KMS-11 (cell line): ENCODE measurements at regions not wholly inside any gene's neighbourhood (a gene's known extent, or its start where the extent isn't known, plus 50 kb on each side); places are given as distances from the start of the nearest gene placed in this dataset.

Experiments
- H2AFZ ChIP-seq: fragments of 200-600 bp; sonication (generic); 2 replicates; pipeline ENCODE4 v1.6.1; 2016; ENCODE audit warnings: antibody characterized with exemption, mixed run types, low read depth
- H3K27ac ChIP-seq: fragments of 200-600 bp; sonication (generic); 2 replicates; pipeline ENCODE4 v1.6.1; 2016; ENCODE audit warnings: mild to moderate bottlenecking, mixed run types
- H3K27me3 ChIP-seq: fragments of 200-600 bp; sonication (generic); 2 replicates; pipeline ENCODE4 v1.6.1; 2017; ENCODE audit warnings: mild to moderate bottlenecking, low read depth, mixed run types, moderate library complexity; ENCODE audit not compliant: insufficient read depth
- H3K36me3 ChIP-seq: fragments of 200-600 bp; sonication (generic); 2 replicates; pipeline ENCODE4 v1.6.1; 2017; ENCODE audit warnings: mild to moderate bottlenecking, mixed run types; ENCODE audit not compliant: insufficient read depth
- H3K4me1 ChIP-seq: fragments of 200-600 bp; sonication (generic); 2 replicates; pipeline ENCODE4 v1.6.1; 2016; ENCODE audit warnings: mild to moderate bottlenecking, low read depth, mixed run types; ENCODE audit not compliant: poor library complexity, severe bottlenecking
- H3K4me2 ChIP-seq: fragments of 200-600 bp; sonication (generic); 2 replicates; pipeline ENCODE4 v1.7.0; 2016; ENCODE audit warnings: mild to moderate bottlenecking, mixed run types
- H3K4me3 ChIP-seq: fragments of 200-600 bp; sonication (generic); IDR thresholded peaks from 2 replicates; pipeline ENCODE4 v1.6.1; 2017; ENCODE audit warnings: low read depth, low read length, mixed read lengths; ENCODE audit not compliant: insufficient read depth
- H3K79me2 ChIP-seq: fragments of 200-600 bp; sonication (generic); 2 replicates; pipeline ENCODE4 v1.6.1; 2016; ENCODE audit warnings: low read depth, mixed run types; ENCODE audit not compliant: insufficient read depth
- H3K9ac ChIP-seq: fragments of 200-600 bp; sonication (generic); 2 replicates; pipeline ENCODE4 v1.6.1; 2016; ENCODE audit warnings: mild to moderate bottlenecking, mixed run types
- H4K20me1 ChIP-seq: fragments of 200-600 bp; sonication (generic); 2 replicates; pipeline ENCODE4 v1.6.1; 2016; ENCODE audit warnings: mild to moderate bottlenecking, mixed run types; ENCODE audit not compliant: insufficient read depth
- CTCF ChIP-seq: fragments of 200-600 bp; sonication (generic); conservative IDR thresholded peaks from 2 replicates; pipeline ENCODE4 v1.6.1; 2017; ENCODE audit warnings: low read depth, mild to moderate bottlenecking, antibody characterized with exemption, low read length, moderate library complexity, mixed read lengths

GRCh38 chr6:33860706-33861474, 57.1 kb upstream of the MLN start:
- Histone ChIP-seq H2AFZ (no peak overlapping the region), H3K36me3 (no peaks in the 10 kb centered on the region), H3K79me2 (no peaks in the 10 kb centered on the region), H3K27ac (no peak overlapping the region), H4K20me1 (no peaks in the 10 kb centered on the region), H3K4me1 (peaks cover 23% of the 10 kb centered on the region), H3K4me2 (no peak overlapping the region), H3K9ac (no peak overlapping the region), H3K27me3 (peaks cover 83% of the 10 kb centered on the region), H3K4me3 (no peak overlapping the region)
- TF ChIP-seq CTCF, result no peak

- Histone ChIP-seq H3K27ac (no peak overlapping the region), H3K27me3 (peaks cover 85% of the 10 kb centered on the region), H3K4me2 (no peak overlapping the region), H4K20me1 (no peaks in the 10 kb centered on the region), H3K4me1 (peaks cover 25% of the 10 kb centered on the region), H3K79me2 (no peaks in the 10 kb centered on the region), H3K36me3 (no peaks in the 10 kb centered on the region), H3K4me3 (no peak overlapping the region), H3K9ac (no peak overlapping the region), H2AFZ (no peak overlapping the region)
- no peak for TF ChIP-seq CTCF
Measured at GRCh38 chr6:33860006-33860405, 56.2 kb upstream of the MLN start.

- Histone ChIP-seq H3K4me2 (no peak overlapping the region), H3K27me3 (peaks cover 86% of the 10 kb centered on the region)
Measured at GRCh38 chr6:33858804-33859505, 55.2 kb upstream of the MLN start.

GRCh38 chr6:33857932-33858475, 54.2 kb upstream of the MLN start:
- no peak overlapping the region for H3K27ac ChIP-seq
- H3K4me2 ChIP-seq, result no peak overlapping the region
- H3K79me2 ChIP-seq, result no peaks in the 10 kb centered on the region
- no peak overlapping the region for H3K4me3 ChIP-seq
- H3K9ac ChIP-seq, result no peak overlapping the region
- H3K36me3 ChIP-seq, result no peaks in the 10 kb centered on the region
- peaks cover 25% of the 10 kb centered on the region for H3K4me1 ChIP-seq
- no peak for TF ChIP-seq CTCF
- H4K20me1 ChIP-seq, result no peaks in the 10 kb centered on the region
- H2AFZ ChIP-seq, result no peak overlapping the region
- H3K27me3 ChIP-seq, result peaks cover 84% of the 10 kb centered on the region

More at GRCh38 chr6:33858804-33859505, 55.2 kb upstream of the MLN start:
- TF ChIP-seq CTCF, result no peak
- H3K36me3 ChIP-seq, result no peaks in the 10 kb centered on the region
- peaks cover 25% of the 10 kb centered on the region for H3K4me1 ChIP-seq
- no peaks in the 10 kb centered on the region for H4K20me1 ChIP-seq
- no peak overlapping the region for H3K9ac ChIP-seq
- H2AFZ ChIP-seq, result no peak overlapping the region
- H3K4me3 ChIP-seq, result no peak overlapping the region
- no peaks in the 10 kb centered on the region for H3K79me2 ChIP-seq
- no peak overlapping the region for H3K27ac ChIP-seq
